Mucosa of descending colon (tissue), 3 donors: ENCODE measurements at regions not wholly inside any gene's neighbourhood (a gene's known extent, or its start where the extent isn't known, plus 50 kb on each side); places are given as distances from the start of the nearest gene placed in this dataset.

Experiments used
- ATAC-seq: fragments of 200-7000 bp; cut with Tn5 transposase; one replicate; pipeline ENCODE4 v1.9.1; 2020; ENCODE audit warnings: mild to moderate bottlenecking, moderate library complexity
- DNase-seq, 3 donors: peaks; one replicate each; pipeline ENCODE4 v3.0.0-alpha.2; 2020
- H3K36me3 ChIP-seq: fragments of 200-600 bp; one replicate; pipeline ENCODE4 v1.8.0; 2021; ENCODE audit warnings: low read depth, mild to moderate bottlenecking
- H3K4me1 ChIP-seq: fragments of 200-600 bp; one replicate; pipeline ENCODE4 v1.8.0; 2021; ENCODE audit warnings: low read depth, mild to moderate bottlenecking
- H3K4me3 ChIP-seq: fragments of 200-600 bp; one replicate; pipeline ENCODE4 v1.8.0; 2021; ENCODE audit warnings: mild to moderate bottlenecking
- H3K9me3 ChIP-seq: fragments of 200-600 bp; one replicate; pipeline ENCODE4 v1.8.0; 2021; ENCODE audit warnings: mild to moderate bottlenecking
- intact Hi-C, 2 donors: fragments of 100-400 bp; cut with DNase I in 1 of 2; cut with micrococcal nuclease in 1 of 2; formaldehyde crosslinking; loops; one replicate each; pipeline versions ENCODE4 v1.11.0 to v1.11.1; 2022; cut with DNase I, micrococcal nuclease
- TF ChIP-seq, protein P1 (sequence below): fragments of 200-600 bp; IDR thresholded peaks from one replicate; pipeline ENCODE4 v1.8.0; 2022; ENCODE audit warnings: antibody characterized with exemption, mild to moderate bottlenecking
- donor health status: DM: no; HTN: no; CAD: no; lungs with moderate emphysema.
- donor health status: DM: no; HTN: no; CAD: no.
- donor health status: DM: no; HTN: yes; CAD: no.

DNA sequence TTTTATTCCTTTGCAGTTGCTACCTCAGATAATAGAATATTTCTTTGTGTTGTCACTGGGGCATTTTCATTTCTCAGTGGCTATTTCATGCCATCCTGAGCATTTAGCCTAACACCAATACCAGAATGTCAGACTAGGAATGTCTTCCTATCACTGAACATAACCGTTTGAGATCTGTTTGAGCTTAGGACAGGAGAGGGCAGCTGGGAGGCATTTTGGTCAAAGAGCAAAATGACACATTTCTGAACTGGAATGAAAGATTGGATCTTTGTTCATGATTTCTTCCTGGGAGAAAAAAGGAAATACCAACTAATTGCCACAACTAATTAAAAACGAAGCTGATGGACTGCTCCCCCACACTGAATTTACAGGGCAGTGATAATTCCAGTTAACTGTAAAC is 921.3 kb upstream of the NR2F2 start:
- DNase-seq (no peak), ATAC-seq (no peak)
- Histone ChIP-seq H3K4me1 (no peaks in the 10 kb centered on the region), H3K36me3 (no peaks in the 10 kb centered on the region), H3K4me3 (no peak overlapping the region), H3K9me3 (no peaks in the 10 kb centered on the region)
- intact Hi-C loops: no loop called here
- TF ChIP-seq, protein P1, sequence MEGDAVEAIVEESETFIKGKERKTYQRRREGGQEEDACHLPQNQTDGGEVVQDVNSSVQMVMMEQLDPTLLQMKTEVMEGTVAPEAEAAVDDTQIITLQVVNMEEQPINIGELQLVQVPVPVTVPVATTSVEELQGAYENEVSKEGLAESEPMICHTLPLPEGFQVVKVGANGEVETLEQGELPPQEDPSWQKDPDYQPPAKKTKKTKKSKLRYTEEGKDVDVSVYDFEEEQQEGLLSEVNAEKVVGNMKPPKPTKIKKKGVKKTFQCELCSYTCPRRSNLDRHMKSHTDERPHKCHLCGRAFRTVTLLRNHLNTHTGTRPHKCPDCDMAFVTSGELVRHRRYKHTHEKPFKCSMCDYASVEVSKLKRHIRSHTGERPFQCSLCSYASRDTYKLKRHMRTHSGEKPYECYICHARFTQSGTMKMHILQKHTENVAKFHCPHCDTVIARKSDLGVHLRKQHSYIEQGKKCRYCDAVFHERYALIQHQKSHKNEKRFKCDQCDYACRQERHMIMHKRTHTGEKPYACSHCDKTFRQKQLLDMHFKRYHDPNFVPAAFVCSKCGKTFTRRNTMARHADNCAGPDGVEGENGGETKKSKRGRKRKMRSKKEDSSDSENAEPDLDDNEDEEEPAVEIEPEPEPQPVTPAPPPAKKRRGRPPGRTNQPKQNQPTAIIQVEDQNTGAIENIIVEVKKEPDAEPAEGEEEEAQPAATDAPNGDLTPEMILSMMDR: no peak

DNA sequence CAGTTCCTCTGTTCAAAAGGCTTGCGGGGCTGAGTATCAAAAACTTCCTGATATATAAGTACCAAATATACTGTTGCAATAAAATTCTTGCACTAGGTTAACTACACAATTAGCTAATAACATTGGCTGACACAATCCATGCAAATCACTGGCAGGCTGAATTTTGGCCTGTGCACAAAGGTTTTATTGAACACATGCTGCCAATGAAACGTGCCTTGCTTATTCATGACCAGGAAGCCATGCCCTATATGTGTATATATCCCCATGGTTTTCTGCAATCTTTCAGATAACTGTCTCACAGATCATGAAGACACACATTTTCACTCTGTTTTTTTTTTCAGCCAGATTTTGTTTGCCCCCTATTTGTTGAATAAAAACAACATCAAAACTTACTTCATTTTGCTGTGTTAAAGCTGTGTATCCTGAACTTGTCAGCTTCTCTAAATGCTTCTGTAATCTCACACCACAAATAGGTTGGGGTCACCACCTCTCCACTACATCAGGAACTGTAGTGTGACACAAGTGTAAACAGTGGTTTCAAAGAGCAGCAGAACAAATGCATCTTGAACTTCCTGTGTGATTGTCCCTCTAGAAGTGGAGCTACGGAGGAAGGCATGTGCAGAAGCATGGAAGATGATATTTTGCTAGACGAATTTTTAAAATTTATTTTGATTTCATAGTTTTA is 920.7 kb upstream of the NR2F2 start:
- TF ChIP-seq, protein P1: no peak
- Histone ChIP-seq H3K36me3 (no peaks in the 10 kb centered on the region), H3K4me3 (no peak overlapping the region), H3K9me3 (no peaks in the 10 kb centered on the region), H3K4me1 (no peaks in the 10 kb centered on the region)
- ATAC-seq: no peak
- intact Hi-C loops: no loop called here
- DNase-seq: no peak

DNA sequence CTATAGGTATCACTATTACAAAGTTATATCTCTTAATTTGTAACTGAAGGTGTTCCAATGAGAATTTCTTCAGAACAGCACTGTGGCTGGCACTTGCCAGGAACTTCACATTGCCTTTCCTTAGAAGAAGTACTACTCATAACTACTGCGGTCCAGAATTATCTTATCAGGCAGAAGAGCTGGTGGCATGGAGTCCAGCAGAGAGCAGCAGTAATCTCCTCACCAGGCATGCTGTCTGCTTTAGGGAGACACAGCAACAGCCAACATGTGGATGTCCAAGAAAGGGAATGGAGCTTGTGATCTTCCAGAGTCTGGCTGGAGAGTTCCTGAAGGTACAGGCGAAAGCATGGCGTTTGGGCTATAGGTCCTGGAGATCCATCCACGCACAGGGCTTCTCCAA is 919.7 kb upstream of the NR2F2 start:
- no peaks in the 10 kb centered on the region for H3K36me3 ChIP-seq
- ATAC-seq (no peak), DNase-seq (no peak)
- TF ChIP-seq, protein P1: no peak
- peaks cover 3% of the 10 kb centered on the region for H3K9me3 ChIP-seq
- no peak overlapping the region for H3K4me3 ChIP-seq
- intact Hi-C loops: no loop called here
- H3K4me1 ChIP-seq: no peaks in the 10 kb centered on the region

DNA sequence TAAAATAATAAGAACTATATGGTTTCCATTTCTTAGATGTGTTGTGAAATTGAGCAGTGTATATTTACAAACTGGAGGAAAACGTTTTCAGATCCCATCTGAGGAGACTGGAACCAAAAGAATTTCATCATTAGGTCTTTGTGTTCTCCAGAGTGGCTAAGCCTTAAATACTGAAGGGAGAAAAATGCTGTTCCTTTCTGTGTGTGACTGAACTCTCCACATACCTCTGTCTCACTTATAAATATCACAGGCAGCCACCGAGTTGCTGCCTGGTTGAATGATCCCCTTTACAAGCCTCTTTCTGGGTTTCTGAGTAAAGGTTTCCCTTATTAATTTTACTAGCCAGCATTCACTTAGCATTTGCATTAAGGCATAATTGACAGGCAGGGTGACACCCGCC is 913.9 kb upstream of the NR2F2 start:
- H3K36me3 ChIP-seq: no peaks in the 10 kb centered on the region
- no peak overlapping the region for H3K4me3 ChIP-seq
- intact Hi-C loops: no loop called here
- no peaks in the 10 kb centered on the region for H3K4me1 ChIP-seq
- TF ChIP-seq, protein P1: no peak
- ATAC-seq (no peak), DNase-seq (no peak)
- peaks cover 6% of the 10 kb centered on the region for H3K9me3 ChIP-seq

DNA sequence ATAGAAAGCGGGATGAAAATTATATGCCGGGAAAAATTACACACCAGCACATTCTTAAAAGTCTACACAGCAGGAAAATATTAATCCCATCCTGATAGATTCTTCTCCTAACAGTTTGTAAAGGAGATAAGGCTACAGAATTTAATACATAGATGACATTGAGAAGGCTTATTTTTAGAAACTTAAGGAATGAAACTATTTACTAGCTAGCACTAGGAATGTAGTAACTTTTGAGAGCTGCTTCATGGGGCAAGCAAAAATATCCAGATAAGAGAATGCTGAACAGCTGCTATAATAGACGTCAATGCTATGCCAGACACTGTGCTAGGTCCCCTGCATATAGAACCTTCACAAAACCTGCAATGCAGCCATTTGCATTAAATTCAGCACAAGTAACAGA is 912.7 kb upstream of the NR2F2 start:
- peaks cover 6% of the 10 kb centered on the region for H3K9me3 ChIP-seq
- intact Hi-C loops: no loop called here
- H3K4me1 ChIP-seq: no peaks in the 10 kb centered on the region
- ATAC-seq: no peak
- TF ChIP-seq, protein P1: no peak
- no peak for DNase-seq
- H3K4me3 ChIP-seq: no peak overlapping the region
- no peaks in the 10 kb centered on the region for H3K36me3 ChIP-seq

DNA sequence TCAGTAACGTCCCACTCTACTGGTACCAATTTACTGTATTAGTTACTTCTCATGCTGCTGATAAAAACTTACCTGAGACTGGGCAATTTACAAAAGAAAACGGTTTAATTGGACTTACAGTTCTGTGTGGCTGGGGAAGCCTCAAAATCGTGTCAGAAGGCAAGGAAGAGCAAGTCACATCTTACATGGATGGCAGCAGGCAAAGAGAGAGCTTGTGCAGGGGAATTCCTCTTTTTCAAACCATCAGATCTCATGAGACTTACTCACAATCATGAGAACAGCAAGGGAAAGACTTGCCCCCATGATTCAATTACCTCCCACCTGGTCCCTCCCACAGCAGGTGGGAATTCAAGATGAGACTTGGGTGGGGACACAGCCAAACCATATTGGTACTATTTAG is 908.2 kb upstream of the NR2F2 start:
- H3K4me3 ChIP-seq: no peak overlapping the region
- ATAC-seq (no peak), DNase-seq (no peak)
- peaks cover 7% of the 10 kb centered on the region for H3K9me3 ChIP-seq
- intact Hi-C loops: no loop called here
- no peaks in the 10 kb centered on the region for H3K36me3 ChIP-seq
- H3K4me1 ChIP-seq: no peaks in the 10 kb centered on the region
- TF ChIP-seq, protein P1: no peak
